Prostate gland (tissue), 2 donors: ENCODE measurements at regions not wholly inside any gene's neighbourhood (a gene's known extent, or its start where the extent isn't known, plus 50 kb on each side); places are given as distances from the start of the nearest gene placed in this dataset.

ENCODE experiments used
- POLR2A ChIP-seq: fragments of 450-650 bp; IDR thresholded peaks from one replicate; pipeline ENCODE4 v1.6.1; 2016; ENCODE audit warnings: antibody characterized with exemption, mild to moderate bottlenecking
- POLR2AphosphoS5 ChIP-seq: sonication (generic); formaldehyde crosslinking; IDR thresholded peaks from one replicate; pipeline ENCODE4 v1.6.1; 2017; ENCODE audit warnings: antibody characterized with exemption
- TF ChIP-seq, protein P1 (sequence below), 4 experiments: fragments of 200-600 bp in 2 of 4; fragments of 450-650 bp in 2 of 4; sonication (generic) in 2 of 4; IDR thresholded peaks; 1 replicate in 3 of 4; 2 replicates in 1 of 4; pipeline ENCODE4 v1.5.1; 2016 to 2019; ENCODE audit warnings: antibody characterized with exemption in 4 of 4, mild to moderate bottlenecking in 2 of 4, moderate library complexity in 2 of 4

- TF ChIP-seq, protein P1, sequence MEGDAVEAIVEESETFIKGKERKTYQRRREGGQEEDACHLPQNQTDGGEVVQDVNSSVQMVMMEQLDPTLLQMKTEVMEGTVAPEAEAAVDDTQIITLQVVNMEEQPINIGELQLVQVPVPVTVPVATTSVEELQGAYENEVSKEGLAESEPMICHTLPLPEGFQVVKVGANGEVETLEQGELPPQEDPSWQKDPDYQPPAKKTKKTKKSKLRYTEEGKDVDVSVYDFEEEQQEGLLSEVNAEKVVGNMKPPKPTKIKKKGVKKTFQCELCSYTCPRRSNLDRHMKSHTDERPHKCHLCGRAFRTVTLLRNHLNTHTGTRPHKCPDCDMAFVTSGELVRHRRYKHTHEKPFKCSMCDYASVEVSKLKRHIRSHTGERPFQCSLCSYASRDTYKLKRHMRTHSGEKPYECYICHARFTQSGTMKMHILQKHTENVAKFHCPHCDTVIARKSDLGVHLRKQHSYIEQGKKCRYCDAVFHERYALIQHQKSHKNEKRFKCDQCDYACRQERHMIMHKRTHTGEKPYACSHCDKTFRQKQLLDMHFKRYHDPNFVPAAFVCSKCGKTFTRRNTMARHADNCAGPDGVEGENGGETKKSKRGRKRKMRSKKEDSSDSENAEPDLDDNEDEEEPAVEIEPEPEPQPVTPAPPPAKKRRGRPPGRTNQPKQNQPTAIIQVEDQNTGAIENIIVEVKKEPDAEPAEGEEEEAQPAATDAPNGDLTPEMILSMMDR (IDR thresholded peaks at IDR 0.05), result no peak
- no peak for TF ChIP-seq POLR2A
- TF ChIP-seq POLR2AphosphoS5, result no peak
Observed at GRCh38 chr3:176699288-176699687, 498.0 kb downstream of the TBL1XR1 start.
